B cell (primary cell): ENCODE measurements at regions not wholly inside any gene's neighbourhood (a gene's known extent, or its start where the extent isn't known, plus 50 kb on each side); places are given as distances from the start of the nearest gene placed in this dataset.
"Not testable (repeated sequence)": the region's sequence is repeated elsewhere in the genome, so short reads cannot be mapped to it uniquely, and the experiment has no call there.

Experiments
- ATAC-seq: fragments of 200-7000 bp; cut with Tn5 transposase; one replicate; pipeline ENCODE4 v1.10.0; 2021; ENCODE audit warnings: low read depth, mild to moderate bottlenecking, moderate number of reproducible peaks, moderate library complexity
- CTCF ChIA-PET: fragments of 350-600 bp; sonication (Branson Sonifier 250); formaldehyde crosslinking; loops from one replicate; lab custom pipeline; 2021; ENCODE audit warnings: antibody characterized with exemption, inconsistent platforms; lab: Charles Lee
- POLR2A ChIA-PET: fragments of 350-600 bp; sonication (Branson Sonifier 250); formaldehyde crosslinking; loops from one replicate; lab custom pipeline; 2021; ENCODE audit warnings: antibody characterized with exemption; lab: Charles Lee
- DNase-seq: peaks from one replicate; pipeline ENCODE4 v3.0.0; 2013
- H2AFZ ChIP-seq: 2 replicates; pipeline ENCODE4 v1.6.1; 2012; ENCODE audit warnings: mild to moderate bottlenecking, low read depth, low read length; ENCODE audit not compliant: insufficient read depth, poor library complexity, severe bottlenecking
- H3K27ac ChIP-seq, 2 donors: 1 replicate in 1 of 2; 2 replicates in 1 of 2; pipeline ENCODE4 v1.5.1; 2012 to 2013; ENCODE audit warnings: low read length in 2 of 2, mild to moderate bottlenecking in 2 of 2, moderate library complexity in 1 of 2
- H3K27me3 ChIP-seq, 4 experiments: fragments of 200-600 bp in 1 of 4; sonication (generic) in 1 of 4; replicated peaks in 1 of 4; 1 replicate in 2 of 4; 2 replicates in 2 of 4; pipeline versions ENCODE4 v1.6.1 to v1.7.0; 2013 to 2016; ENCODE audit warnings: low read length in 3 of 4, mild to moderate bottlenecking in 2 of 4, mixed read lengths in 1 of 4, moderate library complexity in 1 of 4; ENCODE audit not compliant: insufficient read depth in 4 of 4, control insufficient read depth in 3 of 4; ENCODE audit errors: control extremely low read depth in 1 of 4
- H3K36me3 ChIP-seq, 2 experiments: replicated peaks in 1 of 2; 1 replicate in 1 of 2; 2 replicates in 1 of 2; pipeline versions ENCODE4 v1.6.1 to v1.7.1; 2013; ENCODE audit warnings: low read length in 1 of 2; ENCODE audit not compliant: insufficient read depth in 2 of 2, control insufficient read depth in 1 of 2; ENCODE audit errors: control extremely low read depth in 1 of 2, extremely low read depth in 1 of 2
- H3K4me1 ChIP-seq, 2 donors: fragments of 200-600 bp in 1 of 2; sonication (generic) in 1 of 2; 1 replicate in 1 of 2; 2 replicates in 1 of 2; pipeline versions ENCODE4 v1.5.1 to v1.6.1; 2013 to 2017; ENCODE audit warnings: low read length in 2 of 2; ENCODE audit not compliant: control insufficient read depth in 2 of 2, insufficient read depth in 2 of 2
- H3K4me2 ChIP-seq: replicated peaks from 2 replicates; pipeline ENCODE3; 2012; ENCODE audit warnings: mild to moderate bottlenecking, low read depth, low read length; ENCODE audit not compliant: poor library complexity, severe bottlenecking
- H3K4me3 ChIP-seq, 5 experiments: fragments of 200-600 bp in 1 of 5; sonication (generic) in 1 of 5; 1 replicate in 3 of 5; 2 replicates in 2 of 5; pipeline versions ENCODE4 v1.5.1 to v1.7.0; 2011 to 2016; ENCODE audit warnings: low read length in 4 of 5, mild to moderate bottlenecking in 4 of 5, low read depth in 2 of 5, control low read depth in 1 of 5, moderate library complexity in 1 of 5; ENCODE audit not compliant: insufficient read depth in 1 of 5; ENCODE audit errors: control extremely low read depth in 1 of 5, extremely low read depth in 1 of 5
- H3K79me2 ChIP-seq: fragments of 200-600 bp; sonication (generic); one replicate; pipeline ENCODE4 v1.6.0; 2016; ENCODE audit warnings: low read length; ENCODE audit not compliant: control insufficient read depth, insufficient read depth
- H3K9ac ChIP-seq: fragments of 200-600 bp; sonication (generic); 2 replicates; pipeline ENCODE4 v1.6.1; 2017; ENCODE audit warnings: mild to moderate bottlenecking, low read length, moderate library complexity
- H3K9me3 ChIP-seq, 3 donors: one replicate each; pipeline versions ENCODE4 v1.6.1 to v1.7.1; 2013; ENCODE audit warnings: low read length in 2 of 3; ENCODE audit not compliant: control insufficient read depth in 2 of 3, insufficient read depth in 1 of 3; ENCODE audit errors: control extremely low read depth in 1 of 3
- H4K20me1 ChIP-seq: 2 replicates; pipeline ENCODE4 v1.6.0; 2012; ENCODE audit warnings: mild to moderate bottlenecking, low read length; ENCODE audit not compliant: insufficient read depth, control insufficient read depth, poor library complexity, severe bottlenecking
- H3K27ac Mint-ChIP-seq: one replicate; pipeline ENCODE4 v1.8.0; 2021; ENCODE audit warnings: mixed read lengths
- H3K27me3 Mint-ChIP-seq: one replicate; pipeline ENCODE4 v1.8.0; 2021; ENCODE audit warnings: mixed read lengths
- H3K4me1 Mint-ChIP-seq: one replicate; pipeline ENCODE4 v1.8.0; 2021; ENCODE audit warnings: mixed read lengths
- H3K4me3 Mint-ChIP-seq: one replicate; pipeline ENCODE4 v1.8.0; 2021; ENCODE audit warnings: mixed read lengths
- H3K9me3 Mint-ChIP-seq: one replicate; pipeline ENCODE4 v1.8.0; 2022; ENCODE audit warnings: mixed read lengths; ENCODE audit not compliant: insufficient read depth
- WGBS: methylation state at CpG from one replicate; pipeline ENCODE4 v1.1.5; 2013; ENCODE audit warnings: missing lambda C conversion rate; ENCODE audit not compliant: insufficient coverage; 5-methylcytosine and 5-hydroxymethylcytosine counted together
- intact Hi-C: fragments of 100-400 bp; cut with micrococcal nuclease; formaldehyde crosslinking; loops from one replicate; pipeline ENCODE4 v1.10.0; 2022

DNA sequence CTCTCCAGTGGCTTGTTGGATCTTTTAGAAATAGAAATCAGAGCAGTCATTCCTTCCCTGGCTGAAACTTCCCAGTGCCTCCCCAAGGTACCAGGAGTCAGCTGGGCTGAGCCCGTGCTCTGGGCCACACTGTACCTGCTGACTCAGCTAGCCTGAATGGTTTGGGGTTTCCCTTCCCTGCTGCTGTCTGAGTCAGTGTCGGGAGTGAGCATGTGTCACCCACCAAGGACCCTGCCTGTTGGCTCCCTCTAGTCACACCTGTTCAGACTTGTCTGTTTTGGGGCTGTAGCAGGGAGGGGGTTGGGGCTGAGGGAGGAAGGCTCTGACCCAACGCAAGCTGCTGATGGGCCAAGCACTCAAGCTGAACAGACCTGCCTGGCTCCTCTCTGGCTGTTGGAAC lies 4493.9 kb upstream of the TPTE start:
- H3K9me3 Mint-ChIP-seq, H3K4me3 ChIP-seq, H3K27me3 Mint-ChIP-seq, H3K79me2 ChIP-seq, H3K4me2 ChIP-seq, H4K20me1 ChIP-seq, POLR2A ChIA-PET, H2AFZ ChIP-seq, H3K27ac Mint-ChIP-seq, H3K27me3 ChIP-seq, H3K9me3 ChIP-seq, CTCF ChIA-PET, H3K4me1 Mint-ChIP-seq, DNase-seq, H3K27ac ChIP-seq, H3K4me3 Mint-ChIP-seq, H3K36me3 ChIP-seq, intact Hi-C loops, H3K4me1 ChIP-seq, H3K9ac ChIP-seq: not testable (repeated sequence)
- peak; percentile 28 for ATAC-seq
- WGBS, result no CpG with 5 or more reads among the region's 3 CpGs

DNA sequence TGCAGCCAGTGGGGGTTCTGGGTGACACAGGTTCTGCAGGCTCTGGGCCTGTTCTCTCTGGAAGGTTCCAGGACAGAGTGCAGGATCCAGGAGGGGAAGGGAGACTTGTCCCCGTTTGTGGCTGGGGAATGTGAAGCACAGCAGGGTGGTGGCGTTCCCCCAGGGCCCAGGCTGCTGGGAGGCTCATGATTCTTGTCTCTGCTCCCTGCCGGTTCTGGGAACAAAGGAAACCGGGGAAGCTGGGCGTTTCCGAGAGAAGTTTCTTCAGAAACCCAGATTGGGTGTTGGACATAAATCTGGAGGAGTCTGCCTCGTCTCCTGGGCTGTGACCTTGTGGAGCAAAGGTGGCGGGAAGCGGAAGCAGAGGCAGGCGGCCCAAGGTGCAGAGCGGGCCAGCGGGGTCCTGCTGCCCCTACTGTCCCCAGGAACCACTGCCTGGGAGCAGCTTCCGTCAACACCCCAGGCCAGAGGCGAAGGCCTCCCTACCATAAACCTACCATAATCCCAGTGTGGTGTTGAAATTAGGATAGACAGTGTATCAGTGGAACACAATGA lies 4487.2 kb upstream of the TPTE start:
- H3K4me3 ChIP-seq, H3K27ac ChIP-seq, H4K20me1 ChIP-seq, H3K27ac Mint-ChIP-seq, H3K79me2 ChIP-seq, H3K9me3 ChIP-seq, H3K4me3 Mint-ChIP-seq, DNase-seq, H3K9ac ChIP-seq, H3K36me3 ChIP-seq, H3K4me1 ChIP-seq, H3K4me2 ChIP-seq, H2AFZ ChIP-seq, ATAC-seq, H3K4me1 Mint-ChIP-seq, POLR2A ChIA-PET, intact Hi-C loops, CTCF ChIA-PET, H3K27me3 Mint-ChIP-seq, H3K9me3 Mint-ChIP-seq, H3K27me3 ChIP-seq: not testable (repeated sequence)
- WGBS, result no CpG with 5 or more reads among the region's 14 CpGs

DNA sequence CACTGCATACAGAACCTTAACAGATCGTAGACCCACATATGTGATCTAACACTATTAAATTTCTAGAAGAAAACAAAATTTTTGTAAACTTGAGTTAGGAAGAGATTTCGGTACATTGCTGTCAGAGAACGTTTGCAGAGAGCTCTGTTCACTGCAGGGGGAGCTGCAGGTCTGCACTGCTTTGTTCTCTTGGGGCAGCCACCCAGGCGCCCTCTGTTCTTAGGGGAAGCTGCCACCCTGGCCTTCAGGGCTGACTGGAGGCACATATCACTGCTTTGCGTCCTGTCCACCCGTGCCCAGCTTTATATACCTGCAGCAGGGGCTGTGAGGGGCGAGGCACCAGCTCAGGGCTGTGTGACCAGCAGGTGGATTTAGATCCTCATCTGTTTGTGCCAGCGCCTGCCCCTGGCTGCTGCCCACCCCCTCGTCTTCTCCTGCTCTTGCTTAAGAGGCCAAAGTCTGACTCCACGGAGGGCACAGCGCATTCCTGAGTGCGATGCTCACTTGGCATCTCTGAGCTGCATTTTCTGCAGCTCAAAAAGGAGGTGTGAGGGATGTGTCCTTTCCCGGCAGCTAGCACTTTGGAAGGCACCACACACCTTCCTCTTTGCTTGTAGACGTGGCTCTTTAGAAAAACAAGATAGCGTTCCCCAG lies 4486.4 kb upstream of the TPTE start:
- H3K4me1 ChIP-seq, H4K20me1 ChIP-seq, POLR2A ChIA-PET, H3K9ac ChIP-seq, H3K27me3 ChIP-seq, DNase-seq, intact Hi-C loops, H3K27ac ChIP-seq, H3K27ac Mint-ChIP-seq, H3K4me2 ChIP-seq, H3K4me3 Mint-ChIP-seq, H3K36me3 ChIP-seq, H3K9me3 Mint-ChIP-seq, CTCF ChIA-PET, H3K4me1 Mint-ChIP-seq, H3K4me3 ChIP-seq, H3K9me3 ChIP-seq, H2AFZ ChIP-seq, H3K27me3 Mint-ChIP-seq, H3K79me2 ChIP-seq: not testable (repeated sequence)
- peak; percentile 76 for ATAC-seq
- WGBS, result no CpG with 5 or more reads among the region's 15 CpGs

DNA sequence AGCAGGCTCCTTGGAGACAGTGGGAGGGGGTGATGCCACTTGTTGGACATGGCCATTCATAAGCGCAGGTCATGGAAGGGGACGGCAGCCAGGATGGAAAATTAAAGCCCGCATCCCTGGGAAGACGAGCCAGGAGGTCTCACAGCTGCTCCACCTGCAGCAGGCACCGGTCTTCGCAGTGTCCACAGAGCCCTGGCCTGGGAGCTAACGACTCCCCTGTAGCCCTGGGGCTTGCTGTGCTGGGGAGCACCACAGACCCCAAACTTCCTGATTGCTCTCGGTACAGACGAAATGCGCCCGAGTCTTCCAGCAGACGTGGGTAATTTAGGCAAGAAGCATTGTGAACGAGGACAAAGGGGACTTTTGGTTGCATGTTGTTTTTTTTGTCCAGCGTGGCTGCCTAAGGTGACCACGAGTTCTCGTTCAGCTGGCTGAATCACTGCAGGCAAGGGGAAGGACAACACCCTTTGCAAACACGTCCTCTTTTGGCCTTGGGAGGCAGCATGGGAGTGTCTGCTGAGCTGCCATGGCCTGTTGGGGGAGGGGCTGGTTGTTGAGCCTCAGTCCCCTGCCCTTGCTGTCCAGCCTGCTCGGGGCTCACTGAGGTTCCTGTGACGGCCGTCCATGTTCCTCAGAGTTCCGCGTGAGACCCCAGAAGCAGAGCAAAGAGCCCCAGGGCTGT lies 4485.8 kb upstream of the TPTE start:
- CTCF ChIA-PET, H3K4me3 ChIP-seq, H3K27ac ChIP-seq, H3K9ac ChIP-seq, H2AFZ ChIP-seq, POLR2A ChIA-PET, H3K27ac Mint-ChIP-seq, intact Hi-C loops, H3K4me1 ChIP-seq, H3K9me3 Mint-ChIP-seq, H3K36me3 ChIP-seq, H3K9me3 ChIP-seq, ATAC-seq, H4K20me1 ChIP-seq, H3K4me1 Mint-ChIP-seq, H3K27me3 ChIP-seq, H3K27me3 Mint-ChIP-seq, H3K4me2 ChIP-seq, DNase-seq, H3K4me3 Mint-ChIP-seq, H3K79me2 ChIP-seq: not testable (repeated sequence)
- no CpG with 5 or more reads among the region's 22 CpGs for WGBS
